ENCODE measurements at regions not wholly inside any gene's neighbourhood (a gene's known extent, or its start where the extent isn't known, plus 50 kb on each side); places are given as distances from the start of the nearest gene placed in this dataset.

GRCh38 chrX:121120690-121121605 is 73.5 kb downstream of the GLUD2 start:
- no peak for TF ChIP-seq CTCF (IDR thresholded peaks at IDR 0.05; ENCODE audit: unreplicated experiment in 3 of 3)
- H3K36me3 Mint-ChIP-seq (ENCODE audit: low read depth): no peaks in the 10 kb centered on the region
- no peak overlapping the region for H3K27ac Mint-ChIP-seq
- no peaks in the 10 kb centered on the region for H3K9me3 Mint-ChIP-seq
- H3K4me3 Mint-ChIP-seq: no peak overlapping the region
- no peaks in the 10 kb centered on the region for H3K4me1 Mint-ChIP-seq
- no peaks in the 10 kb centered on the region for H3K27me3 Mint-ChIP-seq (ENCODE audit: low read depth)

GRCh38 chrX:121122332-121122731 is 74.9 kb downstream of the GLUD2 start:
- Mint-ChIP-seq H3K4me3 (no peak overlapping the region), H3K27me3 (ENCODE audit: low read depth) (no peaks in the 10 kb centered on the region), H3K36me3 (ENCODE audit: low read depth) (no peaks in the 10 kb centered on the region), H3K27ac (no peak overlapping the region), H3K4me1 (no peaks in the 10 kb centered on the region), H3K9me3 (no peaks in the 10 kb centered on the region)
- TF ChIP-seq CTCF (IDR thresholded peaks at IDR 0.05; ENCODE audit: unreplicated experiment in 3 of 3): no peak

GRCh38 chrX:121128925-121129877 is 81.8 kb downstream of the GLUD2 start:
- TF ChIP-seq CTCF (IDR thresholded peaks at IDR 0.05; ENCODE audit: unreplicated experiment in 3 of 3): no peak
- Mint-ChIP-seq H3K36me3 (ENCODE audit: low read depth) (no peaks in the 10 kb centered on the region), H3K4me1 (no peaks in the 10 kb centered on the region), H3K27me3 (ENCODE audit: low read depth) (no peaks in the 10 kb centered on the region), H3K27ac (no peak overlapping the region), H3K9me3 (peaks cover 2% of the 10 kb centered on the region), H3K4me3 (no peak overlapping the region)

- Mint-ChIP-seq H3K4me1 (no peaks in the 10 kb centered on the region), H3K36me3 (ENCODE audit: low read depth) (no peaks in the 10 kb centered on the region), H3K4me3 (no peak overlapping the region), H3K27ac (no peak overlapping the region), H3K9me3 (peaks cover 6% of the 10 kb centered on the region), H3K27me3 (ENCODE audit: low read depth) (no peaks in the 10 kb centered on the region)
- no peak for TF ChIP-seq CTCF (IDR thresholded peaks at IDR 0.05; ENCODE audit: unreplicated experiment in 3 of 3)
Measured at GRCh38 chrX:121132675-121133074, 85.3 kb downstream of the GLUD2 start.

- peak overlapping the region in 2 of 3 experiments; percentile 28 to 46 for H3K27ac Mint-ChIP-seq
- H3K4me3 Mint-ChIP-seq: no peak overlapping the region
- H3K36me3 Mint-ChIP-seq (ENCODE audit: low read depth): no peaks in the 10 kb centered on the region
- peaks cover 5% of the 10 kb centered on the region for H3K27me3 Mint-ChIP-seq (ENCODE audit: low read depth)
- H3K4me1 Mint-ChIP-seq: no peaks in the 10 kb centered on the region
- no peak for TF ChIP-seq CTCF (IDR thresholded peaks at IDR 0.05; ENCODE audit: unreplicated experiment in 3 of 3)
- peaks cover 11% of the 10 kb centered on the region for H3K9me3 Mint-ChIP-seq
Measured at GRCh38 chrX:121135488-121136207, 88.2 kb downstream of the GLUD2 start.

All from nephron (organoid).